GM12878 (cell line): ENCODE measurements at regions not wholly inside any gene's neighbourhood (a gene's known extent, or its start where the extent isn't known, plus 50 kb on each side); places are given as distances from the start of the nearest gene placed in this dataset.
A peak's percentile ranks its signal among the peaks of the same experiment; 100 is the strongest.

Experiments
- ATAC-seq: fragments of 200-7000 bp; cut with Tn5 transposase; 3 replicates; pipeline ENCODE4 v1.9.1; 2020; ENCODE audit warnings: mild to moderate bottlenecking, moderate library complexity
- BruUV-seq: library from RNA; stranded (reverse); fragments of 400-500 nt; replicated peaks from 2 replicates; lab custom pipeline; 2021; lab: Mats Ljungman, UMichigan
- CTCF ChIA-PET: fragments of 300-600 bp; sonication (Branson Sonifier 250); formaldehyde crosslinking; extraction: SDS; loops from one replicate; lab custom pipeline; 2021; ENCODE audit warnings: inconsistent platforms; lab: Yijun Ruan, JAX
- POLR2A ChIA-PET: fragments of 350-600 bp; formaldehyde crosslinking; extraction: SDS; loops from one replicate; lab custom pipeline; 2021; ENCODE audit warnings: inconsistent platforms; lab: Charles Lee
- RAD21 ChIA-PET: fragments of 300-600 bp; sonication (Branson Sonifier 250); formaldehyde crosslinking; loops from one replicate; lab custom pipeline; 2023; ENCODE audit warnings: antibody characterized with exemption; ENCODE audit not compliant: unreplicated experiment; lab: Charles Lee
- SMC1A ChIA-PET: fragments of 300-600 bp; sonication (Branson Sonifier 250); formaldehyde crosslinking; loops from one replicate; lab custom pipeline; 2023; ENCODE audit not compliant: unreplicated experiment, uncharacterized antibody; lab: Charles Lee
- DNase-seq: peaks from one replicate; pipeline ENCODE4 v3.0.0-alpha.2; 2011; ENCODE audit warnings: low read depth, low spot score
- FAIRE-seq: peaks from 3 replicates; lab custom pipeline; 2011; peaks lifted over from hg19 to GRCh38; lab: Jason Lieb, UNC
- H2AFZ ChIP-seq: 2 replicates; pipeline ENCODE4 v1.6.0; 2011; ENCODE audit warnings: low read depth, low read length, control low read depth; ENCODE audit not compliant: control insufficient read depth
- H3K27ac ChIP-seq: 2 replicates; pipeline ENCODE4 v1.5.1; 2011; ENCODE audit warnings: control low read depth; ENCODE audit not compliant: control insufficient read depth, insufficient read depth
- H3K27me3 ChIP-seq, 2 experiments: replicated peaks in 1 of 2; 2 replicates each; pipeline versions ENCODE4 v1.6.0 to v1.6.1; 2011; ENCODE audit warnings: low read length in 1 of 2; ENCODE audit not compliant: control insufficient read depth in 2 of 2, insufficient read depth in 2 of 2
- H3K36me3 ChIP-seq, 2 experiments: 2 replicates each; pipeline ENCODE4 v1.5.1; 2011; ENCODE audit warnings: low read length in 1 of 2; ENCODE audit not compliant: control insufficient read depth in 2 of 2, insufficient read depth in 2 of 2
- H3K4me1 ChIP-seq: 2 replicates; pipeline ENCODE4 v1.6.1; 2011; ENCODE audit warnings: mild to moderate bottlenecking, low read length, moderate library complexity, mixed read lengths; ENCODE audit not compliant: control insufficient read depth, insufficient read depth
- H3K4me2 ChIP-seq: 2 replicates; pipeline ENCODE4 v1.6.0; 2011; ENCODE audit warnings: control low read depth; ENCODE audit not compliant: control insufficient read depth, insufficient read depth
- H3K4me3 ChIP-seq: fragments of 200-600 bp; sonication (generic); 2 replicates; pipeline ENCODE4 v1.5.1; 2016
- H3K79me2 ChIP-seq: 2 replicates; pipeline ENCODE4 v1.6.0; 2011; ENCODE audit warnings: low read length; ENCODE audit not compliant: control insufficient read depth, insufficient read depth
- H3K9ac ChIP-seq: 2 replicates; pipeline ENCODE4 v1.8.0; 2011; ENCODE audit warnings: low read length, control low read depth, mixed read lengths; ENCODE audit not compliant: control insufficient read depth, insufficient read depth
- H3K9me3 ChIP-seq: replicated peaks from 3 replicates; pipeline ENCODE4 v1.5.1; 2011; ENCODE audit warnings: mild to moderate bottlenecking, low read length; ENCODE audit not compliant: control insufficient read depth, insufficient read depth
- H4K20me1 ChIP-seq: 2 replicates; pipeline ENCODE4 v1.6.0; 2011; ENCODE audit not compliant: control insufficient read depth, insufficient read depth
- ETV6 ChIP-seq, 2 experiments: fragments of 450-650 bp in 1 of 2; IDR thresholded peaks in 1 of 2; conservative IDR thresholded peaks in 1 of 2; 2 replicates each; pipeline ENCODE4 v1.6.1; 2014; ENCODE audit warnings: antibody characterized with exemption in 1 of 2, borderline replicate concordance in 1 of 2, low read depth in 1 of 2, mild to moderate bottlenecking in 1 of 2, moderate library complexity in 1 of 2
- IKZF1 ChIP-seq: fragments of 450-650 bp; conservative IDR thresholded peaks from 2 replicates; pipeline ENCODE4 v1.6.1; 2017; ENCODE audit warnings: antibody characterized with exemption, mild to moderate bottlenecking
- NRF1 ChIP-seq: conservative IDR thresholded peaks from 2 replicates; pipeline ENCODE4 v1.6.1; 2011; ENCODE audit warnings: mild to moderate bottlenecking, low read depth, low read length, improper control_type of control experiment
- PBX3 ChIP-seq: IDR thresholded peaks from 2 replicates; pipeline ENCODE4 v1.6.1; 2011; ENCODE audit warnings: mild to moderate bottlenecking, low read depth, low read length, moderate library complexity; ENCODE audit not compliant: insufficient replicate concordance
- SPI1 ChIP-seq: IDR thresholded peaks from 2 replicates; pipeline ENCODE4 v1.6.1; 2011; ENCODE audit warnings: low read depth, mild to moderate bottlenecking, low read length, moderate library complexity, borderline replicate concordance; ENCODE audit not compliant: insufficient read depth
- WGBS: methylation state at CpG from one replicate; pipeline ENCODE4 v1.1.6; 2016; ENCODE audit warnings: low lambda C conversion rate; ENCODE audit not compliant: insufficient replicate concordance, insufficient coverage; ENCODE audit errors: missing lambda C conversion rate; 5-methylcytosine and 5-hydroxymethylcytosine counted together
- in situ Hi-C: fragments of 300-500 bp; cut with MboI; formaldehyde crosslinking; loops from 9 replicates; pipeline ENCODE4 v1.14.3; 2018; ENCODE audit warnings: mixed read lengths
- intact Hi-C: fragments of 100-400 bp; cut with micrococcal nuclease; formaldehyde crosslinking; loops from one replicate; pipeline ENCODE4 v1.14.2; 2022; ENCODE audit not compliant: unreplicated experiment

- H3K79me2 ChIP-seq = no peaks in the 10 kb centered on the region
- H3K9ac ChIP-seq = no peak overlapping the region
- FAIRE-seq (no peak), DNase-seq (no peak), ATAC-seq (peak; percentile 28; the same call in 2 of the 3 replicates)
- TF ChIP-seq PBX3 (no peak), IKZF1 (0 out of 2 replicates have a peak, but pooled peaks have one; percentile 31), NRF1 (no peak), SPI1 (peak; percentile 70), ETV6 (conservative IDR thresholded peaks at IDR 0.05 in 1 of 2, IDR thresholded peaks at IDR 0.05 in 1 of 2; ENCODE audit: borderline replicate concordance in 1 of 2, low read depth in 1 of 2) (no peak)
- in situ Hi-C loops = loop anchor here (5.0 kb wide), 2 partner anchors 177 to 302 kb away; no protein-coding TSS in a partner anchor
- SMC1A ChIA-PET = interaction anchor here (1.7 to 3.7 kb wide), 3 partner anchors 9 to 17 kb away, joined by 6 to 21 read pairs (median 20); no protein-coding TSS in a partner anchor
- RAD21 ChIA-PET = no interaction called here
- intact Hi-C loops = loop anchor here (5.0 kb wide), 1 partner anchor 182 kb away; no protein-coding TSS in a partner anchor
- no peaks in the 10 kb centered on the region for H3K9me3 ChIP-seq
- no peak overlapping the region for H3K4me2 ChIP-seq
- CTCF ChIA-PET = interaction anchor here (0.6 to 20.2 kb wide), 2 partner anchors 11 to 52 kb away, joined by 3 to 349 read pairs; partner anchors contain the start of gene ETV3
- no peaks in the 10 kb centered on the region for H3K36me3 ChIP-seq
- H3K4me1 ChIP-seq = peaks cover 8% of the 10 kb centered on the region; the same call in 1 of the 2 replicates
- H3K4me3 ChIP-seq = no peak overlapping the region
- BruUV-seq = no TSS peak
- H3K27ac ChIP-seq = no peak overlapping the region
- POLR2A ChIA-PET = no interaction called here
- no peaks in the 10 kb centered on the region for H4K20me1 ChIP-seq
- no peaks in the 10 kb centered on the region for H3K27me3 ChIP-seq
- no peak overlapping the region for H2AFZ ChIP-seq
- WGBS = 42% methylated on average over 21 of the region's 22 CpGs
These were observed 52.1 kb upstream of the ETV3 start for GRCh38 chr1:157189986-157190982.
